ENCODE measurements at regions not wholly inside any gene's neighbourhood (a gene's known extent, or its start where the extent isn't known, plus 50 kb on each side); places are given as distances from the start of the nearest gene placed in this dataset.

GRCh38 chr2:13114391-13114790 is 397.7 kb downstream of the TRIB2 start:
- Histone ChIP-seq H3K36me3 (ENCODE audit: control insufficient read depth in 2 of 2, insufficient read depth in 1 of 2, low read length in 2 of 2) (no peaks in the 10 kb centered on the region), H3K4me3 (ENCODE audit: low read depth, low read length) (no peak overlapping the region), H3K4me1 (ENCODE audit: control insufficient read depth, insufficient read depth, low read length) (no peaks in the 10 kb centered on the region), H3K9me3 (ENCODE audit: control insufficient read depth, insufficient read depth, low read depth, low read length) (no peaks in the 10 kb centered on the region), H3K27ac (ENCODE audit: extremely low read depth, low read depth, low read length) (no peak overlapping the region)
- TF ChIP-seq ZNF549 (tag by site-specific recombination; IDR thresholded peaks at IDR 0.05) (no peak), ZNF624 (tag by site-specific recombination; IDR thresholded peaks at IDR 0.05) (no peak), ZFHX2 (tag by site-specific recombination; conservative IDR thresholded peaks at IDR 0.05) (no peak), ZNF23 (tag by site-specific recombination; IDR thresholded peaks at IDR 0.05; ENCODE audit: borderline replicate concordance) (no peak), ZNF837 (tag by site-specific recombination; IDR thresholded peaks at IDR 0.05) (no peak), ZNF211 (tag by site-specific recombination; IDR thresholded peaks at IDR 0.05; ENCODE audit: low read depth) (no peak), ZNF560 (tag by site-specific recombination; IDR thresholded peaks at IDR 0.05; ENCODE audit: borderline replicate concordance) (no peak), ZSCAN23 (tag by site-specific recombination; IDR thresholded peaks at IDR 0.05) (no peak)
- ChIA-PET POLR2A (no interaction called here), CTCF (interaction anchor here (0.7 kb wide), 1 partner anchor 86 kb away, joined by 3 read pairs; no protein-coding TSS in a partner anchor)

GRCh38 chr2:13115643-13116042 is 398.9 kb downstream of the TRIB2 start:
- H3K4me3 ChIP-seq (ENCODE audit: low read depth, low read length) = no peak overlapping the region
- no peaks in the 10 kb centered on the region for H3K36me3 ChIP-seq (ENCODE audit: control insufficient read depth in 2 of 2, insufficient read depth in 1 of 2, low read length in 2 of 2)
- H3K9me3 ChIP-seq (ENCODE audit: control insufficient read depth, insufficient read depth, low read depth, low read length) = no peaks in the 10 kb centered on the region
- CTCF ChIA-PET = no interaction called here
- no peak for TF ChIP-seq PATZ1 (tag by site-specific recombination; IDR thresholded peaks at IDR 0.05)
- TF ChIP-seq ZBTB11 (tag by site-specific recombination; conservative IDR thresholded peaks at IDR 0.05; ENCODE audit: low read depth) = no peak
- no peak for TF ChIP-seq KLF8 (tag by site-specific recombination; IDR thresholded peaks at IDR 0.05)
- no peak for TF ChIP-seq TCF7L2 (IDR thresholded peaks at IDR 0.05; ENCODE audit: borderline replicate concordance, low read depth, low read length)
- TF ChIP-seq ZNF292 (tag by site-specific recombination; IDR thresholded peaks at IDR 0.05; ENCODE audit: borderline replicate concordance, low read depth) = no peak
- TF ChIP-seq ZNF670 (tag by site-specific recombination; IDR thresholded peaks at IDR 0.05; ENCODE audit: low read depth) = no peak
- TF ChIP-seq ZNF155 (tag by site-specific recombination; IDR thresholded peaks at IDR 0.05) = no peak
- no peak for TF ChIP-seq ZNF16 (tag by site-specific recombination; IDR thresholded peaks at IDR 0.05; ENCODE audit: low read depth)
- TF ChIP-seq SALL2 (tag by site-specific recombination; IDR thresholded peaks at IDR 0.05; ENCODE audit: borderline replicate concordance) = no peak
- TF ChIP-seq ZSCAN30 (tag by site-specific recombination; IDR thresholded peaks at IDR 0.05) = no peak
- TF ChIP-seq ZSCAN5A (tag by site-specific recombination; IDR thresholded peaks at IDR 0.05) = no peak
- TF ChIP-seq KLF10 (tag by site-specific recombination; IDR thresholded peaks at IDR 0.05) = no peak
- TF ChIP-seq ZNF398 (tag by site-specific recombination; IDR thresholded peaks at IDR 0.05) = no peak
- no peak for TF ChIP-seq ZNF610 (tag by site-specific recombination; IDR thresholded peaks at IDR 0.05; ENCODE audit: borderline replicate concordance)
- no peak for TF ChIP-seq ZNF776 (tag by site-specific recombination; IDR thresholded peaks at IDR 0.05; ENCODE audit: borderline replicate concordance)
- no peaks in the 10 kb centered on the region for H3K4me1 ChIP-seq (ENCODE audit: control insufficient read depth, insufficient read depth, low read length)
- H3K27ac ChIP-seq (ENCODE audit: extremely low read depth, low read depth, low read length) = no peak overlapping the region
- POLR2A ChIA-PET = no interaction called here
